ENCODE measurements at regions not wholly inside any gene's neighbourhood (a gene's known extent, or its start where the extent isn't known, plus 50 kb on each side); places are given as distances from the start of the nearest gene placed in this dataset.

GRCh38 chr3:40914475-40914874 lies 284.8 kb upstream of the CTNNB1 start:
- in situ Hi-C loops (cut with HindIII; ENCODE audit: low pct_unique_long_range_greater_than_20kb, low sequenced_read_pairs) = no loop called here
- H3K27me3 ChIP-seq (ENCODE audit: control insufficient read depth, insufficient read depth, low read length) = no peaks in the 10 kb centered on the region
- intact Hi-C loops (cut with micrococcal nuclease; ENCODE audit: unreplicated experiment) = no loop called here
- TF ChIP-seq REST (IDR thresholded peaks at IDR 0.05; ENCODE audit: insufficient read depth in 1 of 2, low read depth in 2 of 2, low read length in 1 of 2) = no peak
- no peak for TF ChIP-seq SIN3A (IDR thresholded peaks at IDR 0.05; ENCODE audit: borderline replicate concordance, insufficient read depth, low read depth, low read length)
- TF ChIP-seq CTCF (IDR thresholded peaks at IDR 0.05) = no peak
- no peak for TF ChIP-seq POLR2AphosphoS5 (IDR thresholded peaks at IDR 0.05; ENCODE audit: low read depth, low read length)
- no peak overlapping the region for H3K27ac ChIP-seq (ENCODE audit: low read length)
- ChIA-PET POLR2A (no interaction called here), CTCF (no interaction called here)
- no peak for ATAC-seq
- H3K9me3 ChIP-seq (ENCODE audit: control insufficient read depth, insufficient read depth, low read depth, low read length) = no peaks in the 10 kb centered on the region
- no peak overlapping the region for H3K4me3 ChIP-seq (ENCODE audit: low read depth in 2 of 2, low read length in 2 of 2)
- H3K36me3 ChIP-seq (ENCODE audit: control insufficient read depth, insufficient read depth, low read length) = no peaks in the 10 kb centered on the region
- no peak for DNase-seq (ENCODE audit: low read depth, low spot score)
- BruUV-seq (replicated peaks) = no TSS peak
- H3K4me1 ChIP-seq (ENCODE audit: control insufficient read depth, insufficient read depth, low read length) = no peaks in the 10 kb centered on the region

- POLR2A ChIA-PET = no interaction called here
- CTCF ChIA-PET = no interaction called here
- H3K4me3 ChIP-seq (ENCODE audit: low read depth in 2 of 2, low read length in 2 of 2) = no peak overlapping the region
- H3K9me3 ChIP-seq (ENCODE audit: control insufficient read depth, insufficient read depth, low read depth, low read length) = no peaks in the 10 kb centered on the region
- H3K4me1 ChIP-seq (ENCODE audit: control insufficient read depth, insufficient read depth, low read length) = no peaks in the 10 kb centered on the region
- H3K27ac ChIP-seq (ENCODE audit: low read length) = no peak overlapping the region
- in situ Hi-C loops (cut with HindIII; ENCODE audit: low pct_unique_long_range_greater_than_20kb, low sequenced_read_pairs) = no loop called here
- no TSS peak for BruUV-seq (replicated peaks)
- ATAC-seq (no peak), DNase-seq (ENCODE audit: low read depth, low spot score) (no peak)
- no peaks in the 10 kb centered on the region for H3K36me3 ChIP-seq (ENCODE audit: control insufficient read depth, insufficient read depth, low read length)
- TF ChIP-seq SIN3A (IDR thresholded peaks at IDR 0.05; ENCODE audit: borderline replicate concordance, insufficient read depth, low read depth, low read length) (no peak), TCF7L2 (IDR thresholded peaks at IDR 0.05; ENCODE audit: low read depth, low read length) (no peak), REST (IDR thresholded peaks at IDR 0.05; ENCODE audit: insufficient read depth in 1 of 2, low read depth in 2 of 2, low read length in 1 of 2) (no peak), POLR2AphosphoS5 (IDR thresholded peaks at IDR 0.05; ENCODE audit: low read depth, low read length) (no peak), CTCF (IDR thresholded peaks at IDR 0.05) (no peak)
- intact Hi-C loops (cut with micrococcal nuclease; ENCODE audit: unreplicated experiment) = no loop called here
- no peaks in the 10 kb centered on the region for H3K27me3 ChIP-seq (ENCODE audit: control insufficient read depth, insufficient read depth, low read length)
Measured at GRCh38 chr3:40915346-40915865, 283.9 kb upstream of the CTNNB1 start.
